DND-41 (cell line): ENCODE measurements at regions not wholly inside any gene's neighbourhood (a gene's known extent, or its start where the extent isn't known, plus 50 kb on each side); places are given as distances from the start of the nearest gene placed in this dataset.

Experiments
- ATAC-seq: fragments of 200-7000 bp; cut with Tn5 transposase; 3 replicates; pipeline ENCODE4 v1.9.1; 2021; ENCODE audit warnings: low read depth; ENCODE audit not compliant: insufficient read depth
- DNase-seq: peaks from one replicate; pipeline ENCODE4 v3.0.0-alpha.2; 2020
- H2AFZ ChIP-seq: 2 replicates; pipeline ENCODE4 v1.6.0; 2012; ENCODE audit warnings: low read depth, low read length
- H3K27ac ChIP-seq: 2 replicates; pipeline ENCODE4 v1.5.1; 2012; ENCODE audit warnings: low read length, inconsistent platforms
- H3K27me3 ChIP-seq: fragments of 200-600 bp; sonication (generic); 2 replicates; pipeline ENCODE4 v1.6.0; 2012; ENCODE audit warnings: low read length, mild to moderate bottlenecking, inconsistent platforms; ENCODE audit not compliant: insufficient read depth, poor library complexity
- H3K36me3 ChIP-seq: 2 replicates; pipeline ENCODE4 v1.5.1; 2012; ENCODE audit warnings: low read length, inconsistent platforms; ENCODE audit not compliant: insufficient read depth
- H3K4me1 ChIP-seq: 2 replicates; pipeline ENCODE4 v1.5.1; 2012; ENCODE audit warnings: mild to moderate bottlenecking, low read length; ENCODE audit not compliant: insufficient read depth
- H3K4me2 ChIP-seq: 2 replicates; pipeline ENCODE4 v1.6.0; 2012; ENCODE audit warnings: mild to moderate bottlenecking, moderate library complexity, low read length, inconsistent platforms; ENCODE audit not compliant: insufficient read depth
- H3K4me3 ChIP-seq, 2 experiments: fragments of 200-600 bp in 1 of 2; shearing (Covaris generic) in 1 of 2; 2 replicates each; pipeline ENCODE4 v1.5.1; 2012 to 2016; ENCODE audit warnings: inconsistent platforms in 2 of 2, low read length in 2 of 2, mild to moderate bottlenecking in 2 of 2, low read depth in 1 of 2, moderate library complexity in 1 of 2
- H3K79me2 ChIP-seq: 2 replicates; pipeline ENCODE4 v1.6.0; 2012; ENCODE audit warnings: low read length, inconsistent platforms; ENCODE audit not compliant: insufficient read depth
- H3K9ac ChIP-seq: 2 replicates; pipeline ENCODE4 v1.6.0; 2012; ENCODE audit warnings: low read depth, mild to moderate bottlenecking, inconsistent platforms, low read length, moderate library complexity
- H3K9me3 ChIP-seq: 2 replicates; pipeline ENCODE4 v1.5.1; 2012; ENCODE audit warnings: low read length, moderate library complexity, mild to moderate bottlenecking, inconsistent platforms; ENCODE audit not compliant: insufficient read depth, severe bottlenecking
- H4K20me1 ChIP-seq: 2 replicates; pipeline ENCODE4 v1.6.0; 2012; ENCODE audit warnings: low read length; ENCODE audit not compliant: insufficient read depth
- EZH2 ChIP-seq: IDR thresholded peaks from 3 replicates; pipeline ENCODE4 v1.6.1; 2012; ENCODE audit warnings: borderline replicate concordance, low read depth, mild to moderate bottlenecking, moderate library complexity, low read length, inconsistent platforms; ENCODE audit not compliant: severe bottlenecking
- TF ChIP-seq, protein P1 (sequence below): IDR thresholded peaks from 2 replicates; pipeline ENCODE4 v1.5.1; 2012; ENCODE audit warnings: borderline replicate concordance, low read length, moderate library complexity, mild to moderate bottlenecking; ENCODE audit not compliant: poor library complexity, severe bottlenecking; ENCODE audit errors: extremely low read depth

DNA sequence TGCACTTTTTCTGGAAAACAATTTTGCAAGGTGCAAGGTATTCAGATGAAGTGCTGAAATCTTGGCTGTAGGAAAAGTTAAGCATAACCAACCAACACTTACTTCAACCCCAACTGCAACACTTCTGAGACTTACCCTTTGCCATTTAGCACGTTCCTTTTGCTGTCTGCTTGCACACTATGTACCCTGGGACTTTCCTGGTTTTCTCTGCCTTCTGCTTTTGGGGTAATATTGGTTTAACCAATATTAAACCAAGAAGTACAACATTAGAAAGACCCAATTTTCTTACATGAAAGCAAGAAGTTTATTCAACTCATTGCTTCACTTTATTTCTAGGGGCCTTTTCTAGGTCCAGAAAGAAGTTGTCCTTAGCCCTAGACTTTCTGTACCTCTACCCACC, 193.0 kb downstream of the HLX start:
- Histone ChIP-seq H3K4me2 (no peak overlapping the region), H3K27ac (no peak overlapping the region), H3K9me3 (no peaks in the 10 kb centered on the region), H3K4me1 (no peaks in the 10 kb centered on the region), H4K20me1 (no peaks in the 10 kb centered on the region), H2AFZ (no peak overlapping the region), H3K4me3 (no peak overlapping the region), H3K79me2 (no peaks in the 10 kb centered on the region), H3K9ac (no peak overlapping the region), H3K36me3 (no peaks in the 10 kb centered on the region), H3K27me3 (no peaks in the 10 kb centered on the region)
- TF ChIP-seq, protein P1, sequence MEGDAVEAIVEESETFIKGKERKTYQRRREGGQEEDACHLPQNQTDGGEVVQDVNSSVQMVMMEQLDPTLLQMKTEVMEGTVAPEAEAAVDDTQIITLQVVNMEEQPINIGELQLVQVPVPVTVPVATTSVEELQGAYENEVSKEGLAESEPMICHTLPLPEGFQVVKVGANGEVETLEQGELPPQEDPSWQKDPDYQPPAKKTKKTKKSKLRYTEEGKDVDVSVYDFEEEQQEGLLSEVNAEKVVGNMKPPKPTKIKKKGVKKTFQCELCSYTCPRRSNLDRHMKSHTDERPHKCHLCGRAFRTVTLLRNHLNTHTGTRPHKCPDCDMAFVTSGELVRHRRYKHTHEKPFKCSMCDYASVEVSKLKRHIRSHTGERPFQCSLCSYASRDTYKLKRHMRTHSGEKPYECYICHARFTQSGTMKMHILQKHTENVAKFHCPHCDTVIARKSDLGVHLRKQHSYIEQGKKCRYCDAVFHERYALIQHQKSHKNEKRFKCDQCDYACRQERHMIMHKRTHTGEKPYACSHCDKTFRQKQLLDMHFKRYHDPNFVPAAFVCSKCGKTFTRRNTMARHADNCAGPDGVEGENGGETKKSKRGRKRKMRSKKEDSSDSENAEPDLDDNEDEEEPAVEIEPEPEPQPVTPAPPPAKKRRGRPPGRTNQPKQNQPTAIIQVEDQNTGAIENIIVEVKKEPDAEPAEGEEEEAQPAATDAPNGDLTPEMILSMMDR, result no peak
- no peak for TF ChIP-seq EZH2
- DNase-seq (no peak), ATAC-seq (no peak)

DNA sequence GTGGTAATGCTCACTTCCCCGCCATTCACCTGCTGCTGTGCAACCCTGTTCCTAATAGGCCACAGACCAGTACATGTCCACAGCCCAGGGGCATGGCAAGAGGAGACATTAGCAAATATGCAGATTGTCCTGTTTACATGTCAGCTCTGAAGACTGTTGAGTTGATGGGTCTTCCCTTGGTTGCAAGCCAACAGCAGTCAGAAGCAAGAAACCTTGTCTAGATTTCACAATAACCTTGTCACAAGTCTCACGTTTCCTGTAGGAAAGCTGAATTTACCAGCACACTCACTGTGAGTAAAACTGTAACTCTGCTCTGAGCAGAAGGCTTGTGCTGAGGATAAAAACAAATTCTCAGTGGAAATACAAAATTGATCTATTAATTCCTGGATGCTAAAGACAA, 195.1 kb downstream of the HLX start:
- Histone ChIP-seq H3K9ac (no peak overlapping the region), H3K4me3 (no peak overlapping the region), H3K9me3 (no peaks in the 10 kb centered on the region), H3K36me3 (no peaks in the 10 kb centered on the region), H3K27ac (no peak overlapping the region), H3K79me2 (no peaks in the 10 kb centered on the region), H2AFZ (no peak overlapping the region), H3K4me1 (no peaks in the 10 kb centered on the region), H4K20me1 (no peaks in the 10 kb centered on the region), H3K27me3 (no peaks in the 10 kb centered on the region), H3K4me2 (no peak overlapping the region)
- TF ChIP-seq, protein P1, result no peak
- TF ChIP-seq EZH2, result no peak
- no peak for ATAC-seq
- DNase-seq, result no peak

DNA sequence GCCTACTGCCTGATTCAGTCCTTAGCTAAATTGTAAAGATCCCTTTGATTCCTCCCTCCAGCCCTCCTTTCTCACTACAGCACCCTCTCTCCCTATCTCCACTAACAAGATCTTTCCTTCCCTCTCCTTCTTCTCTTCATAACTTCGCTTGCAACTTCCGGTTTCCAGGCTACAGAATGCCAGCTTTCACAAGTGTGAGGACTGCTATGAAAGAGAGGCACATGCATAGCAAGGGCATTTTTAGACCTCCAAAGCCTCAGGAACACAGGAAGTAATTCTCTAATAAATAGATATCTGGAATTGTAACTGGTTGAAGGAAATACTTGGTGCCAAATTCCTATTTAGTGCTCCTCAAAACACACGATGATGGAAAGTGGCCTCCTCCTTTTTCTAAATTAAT, 196.7 kb downstream of the HLX start:
- H2AFZ ChIP-seq, result no peak overlapping the region
- DNase-seq (no peak), ATAC-seq (no peak)
- H3K4me2 ChIP-seq, result no peak overlapping the region
- no peaks in the 10 kb centered on the region for H3K79me2 ChIP-seq
- H3K4me3 ChIP-seq, result no peak overlapping the region
- H3K9me3 ChIP-seq, result no peaks in the 10 kb centered on the region
- no peaks in the 10 kb centered on the region for H3K36me3 ChIP-seq
- H3K27ac ChIP-seq, result no peak overlapping the region
- no peaks in the 10 kb centered on the region for H3K4me1 ChIP-seq
- no peaks in the 10 kb centered on the region for H4K20me1 ChIP-seq
- H3K27me3 ChIP-seq, result no peaks in the 10 kb centered on the region
- H3K9ac ChIP-seq, result no peak overlapping the region
- no peak for TF ChIP-seq EZH2
- TF ChIP-seq, protein P1, result no peak

DNA sequence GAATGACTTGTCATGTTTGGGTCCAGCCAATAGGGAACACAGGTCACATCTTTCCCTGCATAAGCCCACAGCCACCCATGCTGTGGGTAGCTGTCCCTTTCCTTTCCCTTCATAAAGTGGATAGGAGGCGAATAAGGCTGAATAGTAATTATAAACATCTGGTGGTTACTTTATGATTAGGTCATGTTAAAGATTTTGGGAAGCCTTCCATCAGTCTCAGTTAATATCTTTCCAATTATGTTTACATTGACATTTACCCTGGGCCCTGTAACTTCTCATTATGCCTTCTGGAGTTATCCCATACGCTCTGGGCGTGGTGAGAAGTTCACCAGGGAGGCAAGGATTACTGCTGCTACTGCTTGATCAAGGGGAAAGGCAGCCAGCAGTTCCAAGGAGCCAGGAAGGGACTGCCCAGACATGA, 197.2 kb downstream of the HLX start:
- no peak overlapping the region for H3K9ac ChIP-seq
- no peaks in the 10 kb centered on the region for H3K36me3 ChIP-seq
- no peak overlapping the region for H3K4me3 ChIP-seq
- TF ChIP-seq, protein P1, result no peak
- TF ChIP-seq EZH2, result no peak
- H2AFZ ChIP-seq, result no peak overlapping the region
- H4K20me1 ChIP-seq, result no peaks in the 10 kb centered on the region
- no peak for DNase-seq
- H3K4me1 ChIP-seq, result no peaks in the 10 kb centered on the region
- H3K79me2 ChIP-seq, result no peaks in the 10 kb centered on the region
- H3K27ac ChIP-seq, result no peak overlapping the region
- no peaks in the 10 kb centered on the region for H3K27me3 ChIP-seq
- no peaks in the 10 kb centered on the region for H3K9me3 ChIP-seq
- H3K4me2 ChIP-seq, result no peak overlapping the region
- no peak for ATAC-seq
